ENCODE measurements at regions not wholly inside any gene's neighbourhood (a gene's known extent, or its start where the extent isn't known, plus 50 kb on each side); places are given as distances from the start of the nearest gene placed in this dataset.

DNA sequence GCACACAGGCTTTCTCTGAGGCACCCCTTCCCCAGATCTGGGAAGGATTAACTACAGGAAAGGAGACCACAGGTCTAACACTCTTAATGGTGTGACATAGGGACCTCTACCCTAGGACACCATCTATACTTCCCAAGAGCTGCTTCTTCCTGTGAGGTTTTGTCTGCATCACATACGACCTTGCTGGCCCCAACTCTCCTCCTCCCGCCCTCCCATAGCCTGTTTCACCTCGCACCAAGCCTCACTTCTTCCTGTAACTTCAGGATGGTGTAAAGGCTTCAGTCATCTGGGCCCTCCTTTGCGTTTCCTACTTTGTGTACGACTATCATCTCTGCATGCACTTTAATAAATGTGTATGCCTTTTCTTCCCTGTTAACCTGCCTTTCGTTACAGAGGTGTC lies 274.3 kb downstream of the KLF6 start:
- TF ChIP-seq, protein P1, sequence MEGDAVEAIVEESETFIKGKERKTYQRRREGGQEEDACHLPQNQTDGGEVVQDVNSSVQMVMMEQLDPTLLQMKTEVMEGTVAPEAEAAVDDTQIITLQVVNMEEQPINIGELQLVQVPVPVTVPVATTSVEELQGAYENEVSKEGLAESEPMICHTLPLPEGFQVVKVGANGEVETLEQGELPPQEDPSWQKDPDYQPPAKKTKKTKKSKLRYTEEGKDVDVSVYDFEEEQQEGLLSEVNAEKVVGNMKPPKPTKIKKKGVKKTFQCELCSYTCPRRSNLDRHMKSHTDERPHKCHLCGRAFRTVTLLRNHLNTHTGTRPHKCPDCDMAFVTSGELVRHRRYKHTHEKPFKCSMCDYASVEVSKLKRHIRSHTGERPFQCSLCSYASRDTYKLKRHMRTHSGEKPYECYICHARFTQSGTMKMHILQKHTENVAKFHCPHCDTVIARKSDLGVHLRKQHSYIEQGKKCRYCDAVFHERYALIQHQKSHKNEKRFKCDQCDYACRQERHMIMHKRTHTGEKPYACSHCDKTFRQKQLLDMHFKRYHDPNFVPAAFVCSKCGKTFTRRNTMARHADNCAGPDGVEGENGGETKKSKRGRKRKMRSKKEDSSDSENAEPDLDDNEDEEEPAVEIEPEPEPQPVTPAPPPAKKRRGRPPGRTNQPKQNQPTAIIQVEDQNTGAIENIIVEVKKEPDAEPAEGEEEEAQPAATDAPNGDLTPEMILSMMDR (IDR thresholded peaks at IDR 0.05; ENCODE audit: insufficient read depth, low read depth, low read length, missing control alignments), result no peak
- DNase-seq (ENCODE audit: low read depth), result no peak
- H3K4me3 ChIP-seq (ENCODE audit: low read depth, low read length), result no peak overlapping the region

DNA sequence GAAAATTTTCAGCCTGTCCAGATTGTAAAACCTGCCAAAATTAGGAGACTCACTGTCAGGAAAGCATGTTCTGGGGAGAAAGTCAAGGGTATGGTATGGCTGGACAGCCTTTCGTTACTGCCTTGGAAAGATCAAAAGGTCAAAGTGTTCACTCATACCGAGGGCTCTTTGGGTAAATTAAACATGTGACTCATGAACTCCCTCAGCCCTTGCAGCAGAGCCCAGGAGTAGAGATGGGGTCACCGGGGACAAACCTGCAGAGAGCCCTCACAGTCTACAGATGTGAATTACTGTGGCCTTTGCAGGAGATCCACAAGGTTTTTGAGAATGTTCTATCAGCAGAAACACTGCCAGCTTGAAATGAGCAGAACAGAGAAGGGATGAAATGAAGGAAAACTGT lies 275.7 kb downstream of the KLF6 start:
- H3K4me3 ChIP-seq (ENCODE audit: low read depth, low read length), result no peak overlapping the region
- TF ChIP-seq, protein P1 (IDR thresholded peaks at IDR 0.05; ENCODE audit: insufficient read depth, low read depth, low read length, missing control alignments), result no peak
- DNase-seq (ENCODE audit: low read depth), result no peak

DNA sequence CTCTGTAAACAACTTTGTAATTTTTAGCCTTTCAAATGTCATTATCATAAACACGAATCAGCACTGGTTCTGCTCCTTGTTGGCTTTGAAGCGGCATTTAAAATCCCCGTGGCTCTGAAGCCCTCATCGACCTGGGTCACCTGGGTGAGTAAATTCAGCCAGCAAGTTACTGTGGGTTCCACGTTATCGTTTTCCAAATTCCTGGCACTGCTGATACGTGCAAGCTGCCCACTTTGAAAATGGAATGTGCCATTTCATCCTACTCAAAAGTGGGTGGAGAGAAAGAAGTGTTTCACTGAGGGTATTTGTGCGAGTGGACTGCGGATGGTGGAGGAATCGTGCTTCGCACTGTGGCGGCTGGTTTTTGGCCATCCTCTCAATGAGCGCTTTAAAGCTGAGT lies 281.7 kb downstream of the KLF6 start:
- DNase-seq (ENCODE audit: low read depth), result no peak
- H3K4me3 ChIP-seq (ENCODE audit: low read depth, low read length), result no peak overlapping the region
- TF ChIP-seq, protein P1 (IDR thresholded peaks at IDR 0.05; ENCODE audit: insufficient read depth, low read depth, low read length, missing control alignments), result no peak

DNA sequence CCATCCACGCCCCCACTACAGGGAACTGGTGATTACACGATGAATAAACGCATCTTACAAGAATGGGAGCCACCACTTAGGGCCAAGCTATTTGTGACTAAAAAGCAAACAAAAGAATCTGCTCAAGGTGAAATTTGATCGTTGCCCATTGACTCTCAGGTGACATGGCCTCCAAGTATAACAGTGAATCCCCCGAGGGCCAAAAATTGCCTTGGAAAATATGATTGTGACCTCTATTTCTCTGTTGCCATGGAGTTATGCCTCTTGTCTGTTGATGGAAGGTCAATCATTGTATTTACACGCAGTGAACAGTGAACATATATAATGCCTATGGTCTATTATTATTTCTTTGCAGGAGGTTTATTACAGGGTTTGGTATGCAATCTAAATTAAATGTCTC lies 282.3 kb downstream of the KLF6 start:
- H3K4me3 ChIP-seq (ENCODE audit: low read depth, low read length), result no peak overlapping the region
- TF ChIP-seq, protein P1 (IDR thresholded peaks at IDR 0.05; ENCODE audit: insufficient read depth, low read depth, low read length, missing control alignments), result no peak
- no peak for DNase-seq (ENCODE audit: low read depth)

DNA sequence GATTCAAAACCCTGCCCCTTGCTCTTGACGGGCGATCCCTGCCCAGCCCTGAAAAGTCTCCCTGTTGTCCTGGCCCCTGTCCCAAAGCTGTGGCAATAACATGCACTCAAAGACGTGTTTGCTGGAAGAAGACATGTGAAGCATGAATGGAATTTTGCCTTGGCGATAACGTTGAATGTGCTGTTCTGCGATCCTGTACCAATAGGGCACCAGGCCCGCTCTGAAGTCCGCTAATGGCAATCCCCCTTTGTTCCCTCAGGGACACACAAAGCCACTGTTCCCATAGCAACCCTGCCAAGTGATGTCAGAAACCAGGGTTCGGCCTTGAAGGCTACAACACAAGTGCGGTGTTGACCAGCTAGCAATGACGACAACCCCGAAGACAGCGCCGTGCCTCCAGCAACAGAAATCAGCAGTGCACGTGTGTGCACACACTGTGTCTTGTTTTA lies 284.6 kb downstream of the KLF6 start:
- no peak overlapping the region for H3K4me3 ChIP-seq (ENCODE audit: low read depth, low read length)
- TF ChIP-seq, protein P1 (IDR thresholded peaks at IDR 0.05; ENCODE audit: insufficient read depth, low read depth, low read length, missing control alignments), result no peak
- DNase-seq (ENCODE audit: low read depth), result no peak

DNA sequence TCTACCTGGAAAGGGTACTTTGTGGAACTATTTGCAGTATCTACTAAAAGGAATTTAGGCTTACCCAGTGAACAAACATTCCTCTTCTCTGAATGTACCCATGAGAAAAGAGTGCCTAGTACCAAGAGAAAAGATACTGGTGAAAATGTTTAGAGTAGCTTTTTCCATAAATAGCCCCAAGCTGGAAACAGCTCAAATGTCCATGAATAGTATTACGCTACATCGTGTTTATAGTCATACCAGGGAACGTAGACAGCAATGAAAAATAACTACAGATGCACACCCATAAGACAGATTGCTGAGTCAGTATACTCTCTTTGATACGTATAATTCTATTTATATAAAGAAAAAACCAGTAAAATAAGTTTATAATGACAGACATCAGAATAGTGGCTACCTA lies 285.9 kb downstream of the KLF6 start:
- no peak overlapping the region for H3K4me3 ChIP-seq (ENCODE audit: low read depth, low read length)
- DNase-seq (ENCODE audit: low read depth), result no peak
- TF ChIP-seq, protein P1 (IDR thresholded peaks at IDR 0.05; ENCODE audit: insufficient read depth, low read depth, low read length, missing control alignments), result no peak

DNA sequence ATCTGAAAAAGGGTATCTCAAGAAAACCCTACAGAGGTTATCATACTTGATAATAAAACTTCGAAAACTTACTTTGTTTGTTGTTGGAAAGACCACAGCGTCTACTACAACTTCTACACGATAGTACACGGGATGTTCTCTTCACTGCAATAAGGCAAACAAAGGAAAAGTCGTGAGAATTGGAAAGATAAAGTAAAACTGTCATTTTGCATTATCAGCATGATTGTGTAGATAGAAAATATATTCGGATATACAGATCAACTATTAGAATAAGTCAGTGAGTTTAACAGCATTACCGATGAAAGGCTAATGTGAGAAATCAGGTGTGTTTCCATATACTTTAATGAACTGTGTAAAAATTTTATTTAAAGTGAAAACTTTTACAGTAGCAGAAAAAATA lies 287.4 kb downstream of the KLF6 start:
- TF ChIP-seq, protein P1 (IDR thresholded peaks at IDR 0.05; ENCODE audit: insufficient read depth, low read depth, low read length, missing control alignments), result no peak
- H3K4me3 ChIP-seq (ENCODE audit: low read depth, low read length), result no peak overlapping the region
- no peak for DNase-seq (ENCODE audit: low read depth)
